ENCODE measurements at regions not wholly inside any gene's neighbourhood (a gene's known extent, or its start where the extent isn't known, plus 50 kb on each side); places are given as distances from the start of the nearest gene placed in this dataset.

GRCh38 chr2:74036010-74036409, 51.3 kb downstream of the TET3 start:
- DNase-seq = no peak

- DNase-seq = no peak
Measured at GRCh38 chr2:74036450-74037195, 51.9 kb downstream of the TET3 start.

DNA sequence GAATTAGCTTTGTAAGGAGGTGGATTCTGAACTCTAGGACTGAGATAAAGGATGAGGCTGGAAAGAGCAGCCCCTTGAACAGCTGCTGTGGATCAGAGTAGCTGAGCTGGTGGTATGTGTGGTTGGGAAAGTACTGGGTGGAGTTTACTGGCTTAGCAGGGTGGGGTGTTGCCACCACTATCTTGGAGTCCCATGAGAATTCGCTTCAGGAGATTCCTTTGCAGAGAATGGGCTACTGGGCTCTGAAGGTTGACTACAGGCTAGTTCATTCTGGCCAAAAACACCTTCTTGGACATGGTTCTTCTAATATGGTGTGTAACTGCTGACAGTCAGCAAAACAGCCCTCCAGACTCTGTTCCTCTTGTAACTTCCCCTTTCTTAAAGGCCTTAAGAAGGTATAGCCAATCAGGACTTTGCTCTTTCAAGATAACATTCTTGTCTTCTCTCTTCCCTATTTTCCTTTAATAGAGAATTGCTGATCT, 52.7 kb downstream of the TET3 start:
- no peak for DNase-seq

- peak; percentile 55 for DNase-seq
Measured at GRCh38 chr2:74039611-74040010, 54.9 kb downstream of the TET3 start.

GRCh38 chr2:74041182-74041581, 56.5 kb downstream of the TET3 start:
- DNase-seq = no peak

GRCh38 chr2:74041726-74042125, 57.0 kb downstream of the TET3 start:
- DNase-seq = no peak

DNA sequence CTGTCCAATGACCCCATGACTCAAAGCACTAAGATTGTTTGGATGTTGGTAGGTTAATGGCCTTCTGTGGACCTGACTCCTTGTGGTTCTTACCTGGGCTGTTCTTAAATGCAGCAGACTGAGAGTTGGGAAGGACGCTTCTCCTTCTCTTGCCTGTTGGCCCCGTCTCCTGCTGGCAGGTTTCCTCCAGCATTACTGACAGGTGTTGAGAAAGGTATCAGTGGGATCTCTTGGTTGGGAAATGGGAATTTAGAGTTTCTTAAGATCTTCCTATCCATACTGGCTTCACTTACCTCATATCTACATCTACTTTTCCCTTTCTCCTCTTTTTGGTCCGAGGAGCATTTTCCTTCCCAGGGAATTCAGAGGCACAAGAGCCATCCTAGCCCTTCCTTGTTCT, 57.9 kb downstream of the TET3 start:
- DNase-seq = no peak

GRCh38 chr2:74043345-74044329, 58.9 kb downstream of the TET3 start:
- DNase-seq = no peak

GRCh38 chr2:74044999-74045398, 60.3 kb downstream of the TET3 start:
- no peak for DNase-seq

- DNase-seq = no peak
Measured at GRCh38 chr2:74045454-74045853, 60.7 kb downstream of the TET3 start.

GRCh38 chr2:74046441-74046840, 61.7 kb downstream of the TET3 start:
- no peak for DNase-seq

DNA sequence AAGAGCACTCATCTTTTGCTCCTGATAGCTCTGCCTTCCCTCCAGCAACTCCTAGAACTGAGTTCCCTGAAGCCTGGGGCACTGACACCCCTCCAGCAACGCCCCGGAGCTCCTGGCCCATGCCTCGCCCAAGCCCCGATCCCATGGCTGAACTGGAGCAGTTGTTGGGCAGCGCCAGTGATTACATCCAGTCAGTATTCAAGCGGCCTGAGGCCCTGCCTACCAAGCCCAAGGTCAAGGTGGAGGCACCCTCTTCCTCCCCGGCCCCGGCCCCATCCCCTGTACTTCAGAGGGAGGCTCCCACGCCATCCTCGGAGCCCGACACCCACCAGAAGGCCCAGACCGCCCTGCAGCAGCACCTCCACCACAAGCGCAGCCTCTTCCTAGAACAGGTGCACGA, 62.4 kb downstream of the TET3 start:
- no peak for DNase-seq

GRCh38 chr2:74048147-74048546, 63.4 kb downstream of the TET3 start:
- no peak for DNase-seq

DNA sequence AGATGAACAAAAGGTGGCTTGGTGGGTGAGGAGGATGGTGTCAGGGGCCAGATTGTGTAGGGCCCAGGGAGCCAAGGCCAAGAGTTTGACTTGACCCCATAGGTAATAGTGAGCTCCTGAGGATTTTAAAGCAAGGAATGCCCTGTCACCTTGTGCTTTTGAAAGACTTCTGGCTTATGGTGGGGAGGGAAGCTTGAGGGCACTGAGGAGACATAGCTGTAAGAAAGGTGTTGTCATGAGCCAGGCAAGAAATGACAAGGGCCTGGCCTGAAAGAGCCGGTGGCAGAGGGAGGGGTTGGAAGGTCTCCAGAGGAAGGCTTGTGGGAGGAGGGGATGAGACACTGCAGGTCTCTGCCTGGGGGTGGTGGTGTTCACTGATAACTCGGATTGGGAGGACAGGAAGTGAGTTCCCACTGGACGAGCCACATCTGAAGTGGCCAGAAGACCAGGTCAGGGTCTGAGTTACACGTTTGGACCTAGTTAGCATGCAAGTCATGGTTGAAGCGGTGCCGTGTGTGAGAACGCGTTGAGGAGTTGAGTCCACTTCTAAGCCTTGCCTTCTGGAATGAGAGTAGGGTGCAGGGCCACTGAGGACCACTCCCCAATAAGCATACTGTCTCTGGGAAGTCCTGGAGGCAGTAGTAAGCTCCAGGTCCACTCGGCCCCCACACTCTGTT, 64.3 kb downstream of the TET3 start:
- no peak for DNase-seq

- no peak for DNase-seq
Measured at GRCh38 chr2:74050151-74050550, 65.4 kb downstream of the TET3 start.

DNA sequence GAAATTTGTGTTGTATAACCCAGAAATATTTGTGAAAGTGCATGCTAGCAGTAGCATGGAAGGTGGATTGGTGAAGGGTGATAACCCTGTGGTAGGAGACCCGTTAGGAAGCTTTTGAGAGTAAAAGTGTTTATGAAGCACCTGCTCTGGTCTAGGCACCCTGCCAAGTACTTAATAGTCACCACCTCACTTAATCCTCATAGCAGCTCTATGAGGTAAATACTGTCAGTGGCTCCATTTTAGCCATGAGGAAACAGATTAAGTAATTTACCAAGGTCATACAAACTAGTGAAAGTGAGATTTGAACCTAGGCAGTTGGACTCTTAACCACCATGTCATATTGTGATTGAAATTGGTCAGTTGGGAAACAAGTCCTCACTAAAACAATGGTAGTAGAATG, 66.8 kb downstream of the TET3 start:
- DNase-seq = peak; percentile 16

- DNase-seq = no peak
Measured at GRCh38 chr2:74052732-74053710, 68.3 kb downstream of the TET3 start.

DNA sequence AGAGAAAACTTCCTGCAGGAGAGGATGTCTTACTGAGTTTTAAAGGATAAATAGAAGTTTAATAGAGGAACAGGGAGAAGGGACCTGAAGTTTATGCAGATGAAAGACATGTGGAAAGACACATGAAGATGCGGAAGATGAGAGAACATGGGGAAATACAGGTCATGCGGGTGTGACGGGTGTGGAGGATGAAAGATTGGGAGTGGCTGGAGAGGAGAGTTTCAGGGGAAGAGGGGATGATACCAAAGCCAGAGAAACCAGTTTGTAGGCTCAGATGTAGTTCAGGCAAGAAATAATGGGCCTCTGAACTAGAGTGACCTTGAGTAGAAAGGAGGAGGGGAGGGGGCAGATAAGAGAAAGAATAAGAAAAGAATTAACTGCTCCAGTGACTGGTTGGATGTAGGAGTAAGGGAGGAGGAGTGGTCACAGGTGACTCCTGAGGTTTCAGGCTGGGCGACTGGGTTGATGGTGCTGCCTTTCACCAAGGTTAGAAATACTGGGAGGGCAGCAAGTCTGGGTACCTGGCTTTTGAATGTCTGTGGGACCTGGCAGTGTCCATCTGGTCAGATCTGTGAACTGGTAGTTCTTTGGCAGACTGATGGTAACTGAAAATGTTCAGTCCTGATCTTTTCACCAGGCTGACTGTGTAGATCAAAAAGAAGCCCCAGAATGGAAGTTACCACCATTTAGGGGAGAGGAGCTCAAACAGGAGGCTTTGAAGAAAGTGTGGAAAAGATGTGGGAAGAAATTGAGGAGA, 69.4 kb downstream of the TET3 start:
- DNase-seq = no peak

GRCh38 chr2:74059137-74059775, 74.5 kb downstream of the TET3 start:
- no peak for DNase-seq

DNA sequence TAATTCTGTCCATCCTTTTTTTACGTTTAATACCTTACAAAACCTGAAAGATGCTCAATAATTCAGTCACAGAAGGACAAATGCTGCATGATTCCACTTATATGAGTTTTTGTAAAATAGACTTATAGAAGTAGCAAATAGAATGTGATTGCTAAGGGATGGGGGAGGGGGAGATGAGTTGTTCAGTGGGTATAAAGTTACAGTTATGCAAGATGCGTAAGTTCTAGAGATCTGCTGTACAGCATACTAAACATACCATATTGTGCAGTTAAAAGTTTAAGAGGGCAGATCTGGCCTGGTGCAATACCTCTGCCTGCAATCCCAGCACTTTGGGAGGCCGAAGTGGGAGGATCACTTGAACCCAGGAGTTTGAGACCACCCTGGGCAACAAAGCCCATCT, 78.8 kb downstream of the TET3 start:
- no peak for DNase-seq

GRCh38 chr2:74065456-74065855, 80.7 kb downstream of the TET3 start:
- DNase-seq = no peak

All from NCI-H2171 treated with DMSO at 0.1 percent for 48 hours (cell line).